Dendritic cell treated with granulocyte-macrophage colony-stimulating factor and Interleukin-4, amounts not matched to agents 40 ng/mL and 50 ng/mL, for 4 days (primary cell): ENCODE measurements at regions not wholly inside any gene's neighbourhood (a gene's known extent, or its start where the extent isn't known, plus 50 kb on each side); places are given as distances from the start of the nearest gene placed in this dataset.
"Not testable (repeated sequence)": the region's sequence is repeated elsewhere in the genome, so short reads cannot be mapped to it uniquely, and the experiment has no call there.

ENCODE experiments used
- H3K27ac Mint-ChIP-seq: one replicate; pipeline ENCODE4 v1.8.0; 2022; ENCODE audit warnings: mild to moderate bottlenecking, mixed read lengths
- H3K27me3 Mint-ChIP-seq: one replicate; pipeline ENCODE4 v1.8.0; 2022; ENCODE audit warnings: mild to moderate bottlenecking, mixed read lengths
- H3K36me3 Mint-ChIP-seq: one replicate; pipeline ENCODE4 v1.8.0; 2022; ENCODE audit warnings: low read depth, mixed read lengths
- H3K4me1 Mint-ChIP-seq: one replicate; pipeline ENCODE4 v1.8.0; 2022; ENCODE audit warnings: low read depth, mixed read lengths
- H3K4me3 Mint-ChIP-seq: one replicate; pipeline ENCODE4 v1.8.0; 2022; ENCODE audit warnings: mild to moderate bottlenecking, moderate library complexity, mixed read lengths
- H3K9me3 Mint-ChIP-seq: one replicate; pipeline ENCODE4 v1.8.0; 2022; ENCODE audit warnings: mixed read lengths
- intact Hi-C: fragments of 100-400 bp; cut with micrococcal nuclease; formaldehyde crosslinking; loops from one replicate; pipeline ENCODE4 v1.15.0; 2022

- Mint-ChIP-seq H3K4me1 (no peaks in the 10 kb centered on the region), H3K27ac (no peak overlapping the region), H3K4me3 (no peak overlapping the region), H3K36me3 (no peaks in the 10 kb centered on the region), H3K9me3 (no peaks in the 10 kb centered on the region), H3K27me3 (peaks cover 2% of the 10 kb centered on the region)
- intact Hi-C loops = no loop called here
Observed at GRCh38 chr20:56689318-56689717, 60.2 kb downstream of the TFAP2C start.

GRCh38 chr20:56689852-56690485 lies 60.9 kb downstream of the TFAP2C start:
- intact Hi-C loops = no loop called here
- Mint-ChIP-seq H3K9me3 (no peaks in the 10 kb centered on the region), H3K4me3 (no peak overlapping the region), H3K4me1 (no peaks in the 10 kb centered on the region), H3K36me3 (no peaks in the 10 kb centered on the region), H3K27me3 (peaks cover 2% of the 10 kb centered on the region), H3K27ac (no peak overlapping the region)

DNA sequence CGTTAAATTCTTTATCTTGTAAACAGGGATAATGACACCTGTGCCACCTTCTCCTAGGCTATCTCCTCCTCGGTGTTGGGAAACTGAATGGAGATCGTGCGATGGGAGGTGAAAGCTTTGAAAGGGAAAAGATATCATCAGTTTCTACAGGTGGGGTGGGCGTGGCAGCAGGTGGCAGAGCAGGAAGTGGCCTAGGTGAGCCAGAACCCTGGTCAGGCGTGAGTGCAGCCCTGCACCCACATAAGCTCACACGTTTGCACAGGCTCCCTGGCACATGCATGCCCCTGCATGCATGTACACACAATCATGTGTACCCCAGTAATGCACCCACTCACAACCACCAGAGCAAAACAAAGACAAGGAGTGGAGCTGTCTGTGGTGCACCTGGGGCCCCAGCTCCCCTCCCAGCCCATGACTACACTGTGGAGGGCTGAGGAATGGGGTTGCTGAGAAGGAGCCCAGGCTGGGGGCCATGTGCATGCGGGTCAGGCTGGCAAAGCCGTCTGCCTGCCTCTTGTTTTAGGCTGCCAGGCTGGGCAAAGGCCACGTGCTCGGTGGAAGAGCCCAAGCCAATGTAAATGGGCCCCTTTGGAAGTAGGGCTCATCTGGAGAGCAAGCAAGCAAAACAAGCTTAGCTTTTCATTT lies 61.5 kb downstream of the TFAP2C start:
- H3K27me3 Mint-ChIP-seq = peaks cover 2% of the 10 kb centered on the region

DNA sequence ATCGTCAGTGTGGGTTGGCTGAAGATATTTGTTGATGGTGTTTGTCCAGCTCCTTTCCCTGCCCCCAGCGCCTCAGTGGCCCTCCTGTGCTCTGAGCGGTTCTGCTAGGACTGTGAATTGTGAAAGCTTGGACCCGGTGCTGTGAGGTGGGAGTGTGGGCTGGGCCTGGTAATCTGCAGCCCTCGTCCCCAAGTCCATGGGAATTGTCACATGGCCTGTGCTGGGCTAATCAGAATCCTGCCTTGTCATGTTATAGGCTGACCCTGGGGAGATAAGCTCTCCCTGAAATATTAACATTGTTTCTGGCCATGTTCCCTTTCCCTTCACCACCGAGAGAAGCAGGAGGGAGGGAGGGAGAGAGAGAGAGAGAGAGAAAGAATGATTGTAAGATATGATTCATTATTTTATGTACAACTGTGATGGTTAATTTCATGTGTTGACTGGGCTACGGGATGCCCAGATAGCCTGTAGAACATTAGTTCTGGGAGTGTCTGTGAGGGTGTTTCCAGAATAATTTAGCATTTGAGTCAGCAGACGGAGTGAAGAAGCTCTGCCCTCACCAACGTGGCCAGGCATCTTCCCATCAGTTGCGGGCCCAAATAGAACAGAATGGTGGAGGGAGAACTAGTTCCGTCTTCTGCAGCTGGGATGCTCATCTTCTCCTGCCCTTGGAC lies 62.4 kb downstream of the TFAP2C start:
- no peaks in the 10 kb centered on the region for H3K36me3 Mint-ChIP-seq
- H3K4me1 Mint-ChIP-seq = no peaks in the 10 kb centered on the region
- H3K27ac Mint-ChIP-seq = no peak overlapping the region
- H3K27me3 Mint-ChIP-seq = peaks cover 2% of the 10 kb centered on the region
- H3K4me3 Mint-ChIP-seq = no peak overlapping the region
- intact Hi-C loops = no loop called here
- H3K9me3 Mint-ChIP-seq = no peaks in the 10 kb centered on the region

More for the DNA sequence above, 61.5 kb downstream of the TFAP2C start:
- Mint-ChIP-seq H3K4me1 (no peaks in the 10 kb centered on the region), H3K9me3 (no peaks in the 10 kb centered on the region), H3K4me3 (no peak overlapping the region), H3K27ac (no peak overlapping the region), H3K36me3 (no peaks in the 10 kb centered on the region)
- intact Hi-C loops = no loop called here

DNA sequence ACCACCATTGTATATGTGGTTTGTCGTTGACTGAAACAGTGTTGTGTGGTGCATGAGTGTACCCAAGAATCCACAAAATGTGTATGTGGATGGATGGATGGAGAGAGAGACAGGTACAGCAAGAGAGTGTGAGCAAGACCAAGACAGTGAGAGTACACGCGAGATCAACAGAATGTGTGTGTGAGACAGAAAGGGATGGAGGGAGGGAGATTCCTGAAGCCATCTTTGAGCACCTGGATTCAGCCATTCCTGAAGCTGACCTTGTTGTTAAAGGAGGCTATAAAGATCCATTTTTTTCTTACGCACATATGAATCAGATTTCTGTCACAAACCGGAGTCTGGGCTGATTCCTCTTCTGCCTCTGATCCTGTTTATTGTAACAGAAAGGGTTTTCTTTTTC lies 64.1 kb downstream of the TFAP2C start:
- Mint-ChIP-seq H3K27ac (no peak overlapping the region), H3K9me3 (no peaks in the 10 kb centered on the region), H3K36me3 (no peaks in the 10 kb centered on the region), H3K4me3 (no peak overlapping the region), H3K27me3 (peaks cover 2% of the 10 kb centered on the region), H3K4me1 (no peaks in the 10 kb centered on the region)
- intact Hi-C loops = no loop called here

- no peak overlapping the region for H3K27ac Mint-ChIP-seq
- H3K4me1 Mint-ChIP-seq = no peaks in the 10 kb centered on the region
- no peak overlapping the region for H3K4me3 Mint-ChIP-seq
- H3K27me3 Mint-ChIP-seq = no peaks in the 10 kb centered on the region
- no peaks in the 10 kb centered on the region for H3K36me3 Mint-ChIP-seq
- no peaks in the 10 kb centered on the region for H3K9me3 Mint-ChIP-seq
- intact Hi-C loops = no loop called here
Observed at GRCh38 chr20:56697476-56697875, 68.4 kb downstream of the TFAP2C start.

DNA sequence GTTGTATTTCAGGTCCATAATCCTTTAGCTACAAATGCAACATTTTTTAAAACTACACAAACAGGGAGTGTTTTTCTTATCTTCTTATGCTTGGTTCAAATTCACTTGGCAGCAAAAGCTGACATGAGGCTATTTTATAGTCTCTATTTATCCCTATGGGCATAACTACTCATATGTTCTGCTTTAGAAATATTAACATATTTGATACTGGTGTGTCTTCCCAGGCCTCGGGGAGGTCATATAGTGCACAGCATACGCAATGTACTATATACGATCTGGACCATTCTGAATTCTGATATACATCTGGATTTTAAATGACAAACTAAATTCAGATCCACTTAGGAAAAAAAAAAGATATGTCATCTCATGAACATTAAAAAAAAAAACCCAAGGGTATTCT lies 69.2 kb downstream of the TFAP2C start:
- Mint-ChIP-seq H3K4me3 (no peak overlapping the region), H3K36me3 (no peaks in the 10 kb centered on the region), H3K27me3 (no peaks in the 10 kb centered on the region), H3K27ac (no peak overlapping the region), H3K4me1 (no peaks in the 10 kb centered on the region), H3K9me3 (no peaks in the 10 kb centered on the region)
- intact Hi-C loops = no loop called here

DNA sequence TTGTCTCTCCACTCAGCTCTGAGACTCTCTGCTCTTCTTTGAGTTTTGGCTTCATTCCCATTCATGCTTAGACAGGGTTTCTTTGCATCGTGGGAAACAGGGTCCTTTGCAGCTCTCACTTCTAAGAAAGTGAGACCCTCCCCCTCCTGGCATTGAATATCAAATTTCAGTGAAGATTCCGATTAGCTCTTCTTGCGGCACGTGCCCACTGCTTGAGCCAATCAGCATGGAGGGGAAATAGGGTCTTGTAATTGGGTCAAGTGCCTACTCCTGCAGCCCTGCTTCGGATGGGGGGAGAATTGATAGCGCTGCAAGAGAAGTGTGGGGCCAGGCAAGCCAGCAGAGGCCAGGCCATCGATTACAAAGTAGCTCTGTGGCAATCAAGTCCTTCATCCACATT lies 69.6 kb downstream of the TFAP2C start:
- intact Hi-C loops = no loop called here
- no peaks in the 10 kb centered on the region for H3K9me3 Mint-ChIP-seq
- H3K27me3 Mint-ChIP-seq = no peaks in the 10 kb centered on the region
- no peak overlapping the region for H3K27ac Mint-ChIP-seq
- no peaks in the 10 kb centered on the region for H3K36me3 Mint-ChIP-seq
- H3K4me3 Mint-ChIP-seq = no peak overlapping the region
- H3K4me1 Mint-ChIP-seq = no peaks in the 10 kb centered on the region

GRCh38 chr20:56702931-56703840 lies 74.1 kb downstream of the TFAP2C start:
- intact Hi-C loops = no loop called here
- Mint-ChIP-seq H3K27me3 (no peaks in the 10 kb centered on the region), H3K27ac (no peak overlapping the region), H3K4me1 (no peaks in the 10 kb centered on the region), H3K4me3 (no peak overlapping the region), H3K36me3 (no peaks in the 10 kb centered on the region), H3K9me3 (no peaks in the 10 kb centered on the region)

- Mint-ChIP-seq H3K4me1 (no peaks in the 10 kb centered on the region), H3K4me3 (no peak overlapping the region), H3K27me3 (peaks cover 6% of the 10 kb centered on the region), H3K36me3 (no peaks in the 10 kb centered on the region), H3K9me3 (no peaks in the 10 kb centered on the region), H3K27ac (no peak overlapping the region)
- intact Hi-C loops = no loop called here
Observed at GRCh38 chr20:56706867-56707360, 77.8 kb downstream of the TFAP2C start.

- H3K27ac Mint-ChIP-seq = no peak overlapping the region
- intact Hi-C loops = no loop called here
Observed at GRCh38 chr20:56708991-56709390, 79.9 kb downstream of the TFAP2C start.

DNA sequence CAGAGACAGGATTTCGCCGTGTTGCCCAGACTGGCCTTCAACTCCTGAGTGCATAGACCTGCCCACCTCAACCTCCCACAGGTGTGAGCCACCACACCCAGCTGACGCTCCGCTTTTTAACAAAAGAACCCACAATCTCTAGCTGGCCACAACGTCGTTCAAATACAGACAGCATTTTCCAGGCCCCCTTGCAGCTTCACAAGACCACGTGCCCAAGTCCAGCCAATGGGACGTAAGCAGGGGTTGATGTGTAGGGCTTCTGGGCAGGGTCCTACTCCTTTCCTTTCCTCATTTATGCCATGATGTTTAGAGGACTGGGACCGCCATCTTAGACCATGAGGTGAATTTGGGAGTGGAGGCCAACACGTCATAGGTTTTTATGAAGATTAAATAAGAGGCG lies 81.0 kb downstream of the TFAP2C start:
- no peak overlapping the region for H3K27ac Mint-ChIP-seq

More at GRCh38 chr20:56708991-56709390, 79.9 kb downstream of the TFAP2C start:
- Mint-ChIP-seq H3K4me3 (no peak overlapping the region), H3K4me1 (no peaks in the 10 kb centered on the region), H3K27me3 (peaks cover 6% of the 10 kb centered on the region), H3K36me3 (no peaks in the 10 kb centered on the region), H3K9me3 (no peaks in the 10 kb centered on the region)

DNA sequence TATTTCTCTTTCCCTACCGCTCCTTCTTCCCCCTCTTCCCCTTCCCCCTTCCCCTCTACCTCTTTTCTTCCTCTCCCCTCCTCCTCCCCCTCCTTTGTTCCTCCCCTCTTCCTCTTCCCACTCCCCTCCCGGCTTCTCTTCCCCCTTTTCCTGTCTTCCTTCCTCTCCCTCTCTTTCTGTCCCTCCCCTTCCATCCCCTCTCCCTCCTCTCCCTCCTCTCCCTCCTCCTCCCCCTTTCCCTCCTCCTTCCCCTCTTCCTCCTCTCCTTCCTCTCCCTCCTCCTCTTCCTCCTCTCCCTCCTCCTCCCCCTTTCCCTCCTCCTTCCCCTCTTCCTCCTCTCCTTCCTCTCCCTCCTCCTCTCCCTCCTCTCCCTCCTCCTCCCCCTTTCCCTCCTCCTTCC lies 81.5 kb downstream of the TFAP2C start:
- H3K9me3 Mint-ChIP-seq, intact Hi-C loops, H3K27me3 Mint-ChIP-seq, H3K36me3 Mint-ChIP-seq, H3K27ac Mint-ChIP-seq, H3K4me1 Mint-ChIP-seq, H3K4me3 Mint-ChIP-seq: not testable (repeated sequence)

More for the DNA sequence above, 81.0 kb downstream of the TFAP2C start:
- intact Hi-C loops = no loop called here
- Mint-ChIP-seq H3K36me3 (no peaks in the 10 kb centered on the region), H3K4me1 (no peaks in the 10 kb centered on the region), H3K4me3 (no peak overlapping the region), H3K27me3 (peaks cover 6% of the 10 kb centered on the region), H3K9me3 (no peaks in the 10 kb centered on the region)

GRCh38 chr20:56711018-56711417 lies 81.9 kb downstream of the TFAP2C start:
- no peaks in the 10 kb centered on the region for H3K4me1 Mint-ChIP-seq
- no peak overlapping the region for H3K4me3 Mint-ChIP-seq
- no peaks in the 10 kb centered on the region for H3K9me3 Mint-ChIP-seq
- peaks cover 9% of the 10 kb centered on the region for H3K27me3 Mint-ChIP-seq
- H3K36me3 Mint-ChIP-seq = no peaks in the 10 kb centered on the region
- intact Hi-C loops = no loop called here
- H3K27ac Mint-ChIP-seq = no peak overlapping the region
